Activated CD8-positive, alpha-beta memory T cell treated with anti-CD3 and anti-CD28 coated beads for 1 hour (primary cell): ENCODE measurements at regions not wholly inside any gene's neighbourhood (a gene's known extent, or its start where the extent isn't known, plus 50 kb on each side); places are given as distances from the start of the nearest gene placed in this dataset.

ENCODE experiments used
- DNase-seq, 2 donors: peaks; one replicate each; pipeline ENCODE4 v3.0.0-alpha.2; 2020; ENCODE audit warnings: low read depth in 1 of 2; ENCODE audit errors: extremely low read depth in 1 of 2

GRCh38 chr12:93944911-93945310 is 203.5 kb upstream of the PLXNC1 start:
- DNase-seq, result no peak

DNA sequence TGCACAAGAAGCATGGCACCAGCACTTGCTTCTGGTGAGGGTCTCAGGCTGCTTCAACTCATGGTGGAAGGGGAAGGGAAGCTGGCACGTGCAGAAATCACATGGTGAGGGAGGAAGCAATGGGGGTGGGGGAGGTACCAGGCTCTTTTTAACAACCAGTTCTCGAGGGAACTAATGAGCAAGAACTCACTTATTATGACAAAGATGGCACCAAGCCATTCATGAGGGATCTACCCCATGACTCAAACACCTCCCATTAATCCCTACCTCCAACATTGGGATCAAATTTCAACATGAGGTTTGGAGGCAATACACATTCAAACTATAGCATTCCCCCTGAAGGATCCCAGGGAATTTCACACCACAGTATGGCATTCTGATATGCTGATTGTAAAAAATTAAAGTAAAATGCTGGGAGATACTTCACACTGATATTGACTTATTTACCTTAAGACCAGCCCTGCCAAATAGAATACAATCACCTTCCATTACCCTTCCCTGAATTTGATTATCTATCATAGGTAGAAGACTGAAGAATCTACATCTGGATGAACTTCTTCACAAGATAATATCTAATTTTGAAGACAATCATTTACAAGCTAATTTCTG is 201.7 kb upstream of the PLXNC1 start:
- DNase-seq, result no peak

- no peak for DNase-seq
Measured at GRCh38 chr12:93947486-93947885, 200.9 kb upstream of the PLXNC1 start.

DNA sequence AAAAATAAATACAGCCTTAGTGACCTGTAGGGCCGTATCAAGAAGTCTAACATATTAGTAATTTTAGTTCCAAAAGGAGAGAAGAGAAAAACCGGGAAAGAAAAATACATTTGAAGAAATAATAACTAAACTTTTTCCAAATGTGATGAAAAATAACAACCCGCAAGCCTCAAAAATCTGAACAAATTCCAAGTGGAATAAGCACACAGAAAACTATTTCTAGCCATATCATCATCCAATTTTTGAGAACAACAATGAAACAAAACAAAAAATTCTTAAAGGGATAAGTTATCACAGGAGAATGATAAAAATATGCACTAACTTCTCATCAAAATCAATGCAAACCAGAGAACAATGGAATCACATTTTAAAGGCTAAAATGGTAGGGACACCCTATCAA is 198.1 kb upstream of the PLXNC1 start:
- DNase-seq, result no peak

DNA sequence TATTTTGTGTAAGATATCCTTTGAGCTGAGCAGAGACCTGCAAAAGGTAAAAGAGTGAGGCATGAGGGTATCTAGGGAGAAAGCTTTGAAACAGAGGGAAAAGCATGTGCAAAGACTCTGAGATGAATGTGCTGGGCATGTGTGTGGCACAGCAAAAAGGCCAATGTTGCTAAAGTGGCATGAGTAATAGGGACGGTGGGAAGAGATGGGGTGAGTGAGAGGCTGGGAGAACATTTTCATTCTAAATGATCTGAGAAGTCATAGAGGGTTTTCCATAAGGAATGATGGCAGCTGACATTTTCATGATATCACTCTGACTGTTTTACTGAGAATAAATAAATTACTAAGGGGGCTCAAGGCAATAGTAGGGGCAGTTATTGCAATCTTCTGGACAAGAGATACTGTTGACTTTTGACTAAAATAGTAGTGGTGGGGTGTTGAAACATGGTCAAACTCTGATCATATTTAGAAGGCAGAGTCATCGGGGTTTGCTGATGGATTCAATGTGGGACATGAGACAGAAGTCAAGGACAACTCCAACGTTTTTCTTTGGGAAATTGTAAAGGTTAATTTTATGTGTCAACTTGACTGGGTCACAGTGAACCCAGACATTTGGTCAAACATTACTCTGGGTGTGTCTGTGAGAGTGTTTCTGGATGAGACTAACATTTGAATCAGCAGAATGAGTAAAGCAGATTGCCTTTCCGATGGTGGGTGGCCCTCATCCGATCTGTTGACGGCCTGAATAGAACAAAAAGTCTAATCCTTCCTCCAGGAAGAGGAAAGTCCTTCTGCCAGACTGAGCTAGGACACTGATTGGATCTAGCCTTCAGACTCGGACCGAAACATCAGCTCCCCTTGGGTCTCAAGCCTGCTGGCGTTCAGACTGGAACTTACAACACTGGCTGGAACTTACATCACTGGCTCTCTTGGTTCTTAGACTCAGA is 193.9 kb upstream of the PLXNC1 start:
- no peak for DNase-seq

- DNase-seq, result no peak
Measured at GRCh38 chr12:93956551-93956950, 191.8 kb upstream of the PLXNC1 start.

DNA sequence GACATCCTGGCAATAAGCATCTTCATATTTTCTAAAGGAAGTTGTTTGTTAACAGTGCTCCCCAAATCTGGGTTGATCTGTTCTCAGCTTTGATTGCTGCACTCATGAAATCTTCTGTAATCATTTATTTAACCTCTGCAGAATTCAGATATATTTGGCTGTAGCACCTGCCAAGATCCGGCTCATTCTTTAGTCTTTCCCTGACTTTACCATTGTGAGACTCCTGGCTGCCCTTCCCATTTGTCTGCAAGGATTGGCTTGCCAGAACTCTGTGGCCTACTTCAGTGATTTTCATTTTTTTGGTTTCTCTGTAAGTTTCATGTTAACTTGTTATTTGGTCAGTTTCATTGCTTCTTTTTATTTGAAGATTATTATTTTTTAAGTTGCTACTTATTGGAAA is 191.2 kb upstream of the PLXNC1 start:
- no peak for DNase-seq

GRCh38 chr12:93957870-93958269 is 190.5 kb upstream of the PLXNC1 start:
- no peak for DNase-seq

GRCh38 chr12:93959657-93960056 is 188.7 kb upstream of the PLXNC1 start:
- DNase-seq, result no peak

DNA sequence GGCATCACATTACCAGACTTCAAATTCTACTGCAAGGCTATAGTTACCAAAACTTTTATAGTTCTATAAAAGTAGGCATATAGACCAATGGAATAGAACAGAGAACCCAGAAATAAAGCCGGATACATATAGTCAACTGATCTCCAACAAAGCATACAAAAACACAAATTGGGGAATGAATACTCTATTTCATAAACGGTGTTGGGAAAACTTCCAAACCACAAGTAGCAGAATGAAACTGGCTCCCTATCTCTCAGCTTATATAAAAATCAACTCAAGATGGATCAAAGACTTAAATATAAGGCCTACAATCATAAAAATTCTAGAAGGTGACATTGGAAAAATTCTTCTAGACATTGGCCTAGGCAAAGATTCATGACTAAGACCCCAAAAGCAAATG is 187.9 kb upstream of the PLXNC1 start:
- no peak for DNase-seq

GRCh38 chr12:93962336-93962735 is 186.0 kb upstream of the PLXNC1 start:
- DNase-seq, result no peak

- DNase-seq, result no peak
Measured at GRCh38 chr12:93964936-93965335, 183.4 kb upstream of the PLXNC1 start.

GRCh38 chr12:93966516-93967133 is 181.8 kb upstream of the PLXNC1 start:
- no peak for DNase-seq

GRCh38 chr12:93967454-93967853 is 180.9 kb upstream of the PLXNC1 start:
- DNase-seq, result no peak

- no peak for DNase-seq
Measured at GRCh38 chr12:93968536-93969285, 179.7 kb upstream of the PLXNC1 start.

DNA sequence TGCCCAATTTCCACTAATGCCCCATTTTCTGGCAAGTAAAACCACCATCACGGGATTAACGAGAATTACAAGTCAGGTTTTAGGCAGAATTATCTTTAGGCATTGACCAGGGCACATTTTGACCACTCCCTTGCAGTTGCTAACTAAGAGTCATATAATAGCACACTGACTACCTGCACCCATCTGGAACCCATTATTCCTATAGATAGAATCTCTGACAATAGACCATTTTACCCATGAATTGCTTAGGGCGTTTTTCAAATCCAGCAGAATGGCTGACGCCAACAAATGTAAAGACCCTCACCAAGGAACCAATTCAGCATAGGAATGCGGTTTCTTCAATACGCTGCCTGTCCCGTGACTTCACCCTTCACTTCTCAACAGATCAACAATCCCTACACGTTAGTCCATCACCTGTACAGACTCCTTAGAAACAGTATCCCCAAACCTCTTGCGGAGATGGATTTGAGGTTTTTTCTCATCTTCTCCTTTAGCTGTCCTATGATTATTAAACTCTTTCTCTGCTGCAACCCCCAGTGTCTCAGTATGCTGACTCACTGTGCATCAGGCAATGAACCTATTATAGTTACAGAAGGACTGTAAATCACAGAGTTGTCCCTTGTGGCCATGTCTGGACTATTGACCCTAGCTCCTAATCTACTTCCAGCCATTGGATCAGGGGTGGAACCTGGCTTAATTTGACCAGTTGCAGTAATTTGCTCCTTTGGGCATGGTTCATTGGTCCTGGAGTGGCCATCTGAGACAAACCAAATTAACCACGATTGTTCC is 177.3 kb upstream of the PLXNC1 start:
- DNase-seq, result no peak

GRCh38 chr12:93972411-93973208 is 175.8 kb upstream of the PLXNC1 start:
- DNase-seq, result no peak

GRCh38 chr12:93974252-93974651 is 174.1 kb upstream of the PLXNC1 start:
- no peak for DNase-seq

DNA sequence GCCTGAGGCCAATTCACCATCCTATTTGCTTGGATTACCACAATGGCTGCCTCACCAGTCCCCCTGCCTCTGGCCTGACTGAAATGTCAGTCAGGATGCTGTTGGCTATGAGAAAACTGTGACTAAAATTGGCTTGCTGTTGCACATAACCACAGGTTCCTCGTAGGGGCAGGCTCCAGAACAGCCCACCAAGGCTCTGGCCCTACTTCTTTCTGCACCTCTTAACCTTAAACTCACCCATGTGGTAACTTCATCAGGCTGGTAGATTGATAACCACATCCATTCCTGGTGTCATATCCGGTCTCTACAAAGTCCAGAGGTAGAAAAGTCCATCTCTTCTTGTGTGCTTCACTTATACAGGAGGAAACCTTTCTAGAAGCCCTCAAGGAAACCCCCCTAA is 172.4 kb upstream of the PLXNC1 start:
- DNase-seq, result no peak

- no peak for DNase-seq
Measured at GRCh38 chr12:93977081-93977480, 171.3 kb upstream of the PLXNC1 start.
